ENCODE measurements at regions not wholly inside any gene's neighbourhood (a gene's known extent, or its start where the extent isn't known, plus 50 kb on each side); places are given as distances from the start of the nearest gene placed in this dataset.

GRCh38 chr17:36833279-36833678 lies 104.0 kb upstream of the LHX1 start:
- TF ChIP-seq CTCF (IDR thresholded peaks at IDR 0.05), result no peak
- no peak for TF ChIP-seq USF2 (CRISPR knock-in tag; IDR thresholded peaks at IDR 0.05)
- TF ChIP-seq E2F4 (CRISPR knock-in tag; IDR thresholded peaks at IDR 0.05; ENCODE audit: borderline replicate concordance, low read depth), result no peak
- TF ChIP-seq FOXK1 (CRISPR knock-in tag; IDR thresholded peaks at IDR 0.05), result no peak
- TF ChIP-seq MAX (CRISPR knock-in tag; IDR thresholded peaks at IDR 0.05), result no peak
- TF ChIP-seq ATF3 (CRISPR knock-in tag; conservative IDR thresholded peaks at IDR 0.05), result no peak
- no peak for TF ChIP-seq ZNF232 (CRISPR knock-in tag; IDR thresholded peaks at IDR 0.05)
- TF ChIP-seq ZNF396 (CRISPR knock-in tag; IDR thresholded peaks at IDR 0.05; ENCODE audit: borderline replicate concordance), result no peak
- no peak for TF ChIP-seq SP1 (CRISPR knock-in tag; conservative IDR thresholded peaks at IDR 0.05)
- no peak for TF ChIP-seq ZNF138 (CRISPR knock-in tag; conservative IDR thresholded peaks at IDR 0.05)
- TF ChIP-seq GABPB1 (CRISPR knock-in tag; IDR thresholded peaks at IDR 0.05), result no peak

Measured in WTC11 (cell line).